Esophagus muscularis mucosa (tissue), 4 donors: ENCODE measurements at regions not wholly inside any gene's neighbourhood (a gene's known extent, or its start where the extent isn't known, plus 50 kb on each side); places are given as distances from the start of the nearest gene placed in this dataset.

Source experiments
- DNase-seq: peaks from one replicate; pipeline ENCODE4 v3.0.0-alpha.2; 2017; ENCODE audit errors: extremely low spot score
- H3K27ac ChIP-seq, 4 donors: fragments of 200-600 bp; sonication (generic); replicated peaks in 1 of 4; 1 replicate in 3 of 4; 2 replicates in 1 of 4; pipeline ENCODE4 v1.5.1; 2016 to 2019; ENCODE audit warnings: mild to moderate bottlenecking in 1 of 4
- H3K27me3 ChIP-seq, 4 donors: fragments of 200-600 bp; sonication (generic); one replicate each; pipeline versions ENCODE4 v1.5.1 to v1.6.0; 2016 to 2019
- H3K36me3 ChIP-seq, 4 donors: fragments of 200-600 bp; sonication (generic); one replicate each; pipeline ENCODE4 v1.5.1; 2016 to 2019
- H3K4me1 ChIP-seq, 4 donors: fragments of 200-600 bp; sonication (generic); one replicate each; pipeline ENCODE4 v1.5.1; 2016 to 2019
- H3K4me3 ChIP-seq, 4 donors: fragments of 200-600 bp; sonication (generic); 1 replicate in 2 of 4; 2 replicates in 2 of 4; pipeline ENCODE4 v1.5.1; 2016 to 2019; ENCODE audit warnings: mild to moderate bottlenecking in 4 of 4, moderate library complexity in 1 of 4
- H3K9me3 ChIP-seq, 4 donors: fragments of 200-600 bp; sonication (generic); 1 replicate in 3 of 4; 2 replicates in 1 of 4; pipeline ENCODE4 v1.5.1; 2016 to 2019
- EP300 ChIP-seq: sonication (generic); formaldehyde crosslinking; IDR thresholded peaks from one replicate; pipeline ENCODE4 v1.6.1; 2017; ENCODE audit warnings: antibody characterized with exemption
- POLR2A ChIP-seq: fragments of 450-650 bp; IDR thresholded peaks from one replicate; pipeline ENCODE4 v1.6.1; 2017; ENCODE audit warnings: antibody characterized with exemption, moderate library complexity, mild to moderate bottlenecking, low read depth
- POLR2AphosphoS5 ChIP-seq, 2 donors: sonication (generic); formaldehyde crosslinking; IDR thresholded peaks; one replicate each; pipeline ENCODE4 v1.6.1; 2017; ENCODE audit warnings: antibody characterized with exemption in 2 of 2
- WGBS: methylation state at CpG from one replicate; pipeline ENCODE4 v1.1.5; 2018; 5-methylcytosine and 5-hydroxymethylcytosine counted together
- intact Hi-C: fragments of 100-400 bp; cut with DNase I; formaldehyde crosslinking; loops from one replicate; pipeline ENCODE4 v1.15.1; 2023
- TF ChIP-seq, protein P1 (sequence below), 3 experiments: fragments of 200-600 bp in 2 of 3; fragments of 450-650 bp in 1 of 3; sonication (generic) in 2 of 3; IDR thresholded peaks; one replicate each; pipeline ENCODE4 v1.5.1; 2017 to 2019; ENCODE audit warnings: antibody characterized with exemption in 3 of 3, mild to moderate bottlenecking in 2 of 3, moderate library complexity in 1 of 3

GRCh38 chr21:28106370-28106890 lies 886.2 kb downstream of the LTN1 start:
- Histone ChIP-seq H3K27me3 (no peaks in the 10 kb centered on the region), H3K4me3 (no peak overlapping the region), H3K27ac (no peak overlapping the region), H3K4me1 (peaks cover 14 to 28% (median 25%) of the 10 kb centered on the region in 4 donors), H3K9me3 (no peaks in the 10 kb centered on the region), H3K36me3 (no peaks in the 10 kb centered on the region)
- intact Hi-C loops, result no loop called here
- TF ChIP-seq EP300, result no peak
- no peak for TF ChIP-seq POLR2A
- TF ChIP-seq POLR2AphosphoS5 (IDR thresholded peaks at IDR 0.05), result no peak
- TF ChIP-seq, protein P1, sequence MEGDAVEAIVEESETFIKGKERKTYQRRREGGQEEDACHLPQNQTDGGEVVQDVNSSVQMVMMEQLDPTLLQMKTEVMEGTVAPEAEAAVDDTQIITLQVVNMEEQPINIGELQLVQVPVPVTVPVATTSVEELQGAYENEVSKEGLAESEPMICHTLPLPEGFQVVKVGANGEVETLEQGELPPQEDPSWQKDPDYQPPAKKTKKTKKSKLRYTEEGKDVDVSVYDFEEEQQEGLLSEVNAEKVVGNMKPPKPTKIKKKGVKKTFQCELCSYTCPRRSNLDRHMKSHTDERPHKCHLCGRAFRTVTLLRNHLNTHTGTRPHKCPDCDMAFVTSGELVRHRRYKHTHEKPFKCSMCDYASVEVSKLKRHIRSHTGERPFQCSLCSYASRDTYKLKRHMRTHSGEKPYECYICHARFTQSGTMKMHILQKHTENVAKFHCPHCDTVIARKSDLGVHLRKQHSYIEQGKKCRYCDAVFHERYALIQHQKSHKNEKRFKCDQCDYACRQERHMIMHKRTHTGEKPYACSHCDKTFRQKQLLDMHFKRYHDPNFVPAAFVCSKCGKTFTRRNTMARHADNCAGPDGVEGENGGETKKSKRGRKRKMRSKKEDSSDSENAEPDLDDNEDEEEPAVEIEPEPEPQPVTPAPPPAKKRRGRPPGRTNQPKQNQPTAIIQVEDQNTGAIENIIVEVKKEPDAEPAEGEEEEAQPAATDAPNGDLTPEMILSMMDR (IDR thresholded peaks at IDR 0.05), result no peak
- WGBS, result 76% methylated on average over 3 of the region's 3 CpGs
- DNase-seq, result no peak

DNA sequence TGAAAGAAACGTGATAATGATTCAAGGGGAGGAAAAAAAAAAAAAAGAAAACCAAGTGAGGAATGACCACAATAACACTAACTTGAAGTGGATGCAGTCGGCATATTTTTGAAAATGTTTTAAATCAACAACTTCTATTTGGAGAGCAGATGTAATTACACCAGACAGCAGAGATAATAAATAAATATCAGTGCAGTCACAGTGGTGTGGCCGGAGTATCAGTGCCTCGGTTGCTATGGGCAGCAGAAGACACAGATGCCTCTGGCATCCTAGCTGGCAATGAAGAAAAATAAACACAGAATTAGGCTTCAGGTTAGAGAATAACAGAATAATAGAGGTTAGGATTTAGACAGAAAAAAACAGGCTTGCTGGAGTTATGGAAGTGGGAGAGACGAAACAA lies 888.3 kb downstream of the LTN1 start:
- no peak overlapping the region for H3K4me3 ChIP-seq
- H3K36me3 ChIP-seq, result no peaks in the 10 kb centered on the region
- no peak for DNase-seq
- intact Hi-C loops, result no loop called here
- H3K27me3 ChIP-seq, result no peaks in the 10 kb centered on the region
- TF ChIP-seq, protein P1 (IDR thresholded peaks at IDR 0.05), result no peak
- no peak for TF ChIP-seq POLR2A
- TF ChIP-seq POLR2AphosphoS5 (IDR thresholded peaks at IDR 0.05), result no peak
- TF ChIP-seq EP300, result no peak
- H3K4me1 ChIP-seq, result peaks cover 11 to 31% (median 21%) of the 10 kb centered on the region in 4 donors
- H3K27ac ChIP-seq, result peak overlapping the region; percentile 12 to 56 (median 53)
- 37% methylated on average over 5 of the region's 5 CpGs for WGBS
- no peaks in the 10 kb centered on the region for H3K9me3 ChIP-seq

GRCh38 chr21:28100366-28100765 lies 892.3 kb downstream of the LTN1 start:
- no peaks in the 10 kb centered on the region for H3K36me3 ChIP-seq
- H3K27ac ChIP-seq, result no peak overlapping the region
- peaks cover 11 to 45% (median 30%) of the 10 kb centered on the region in 4 donors for H3K4me1 ChIP-seq
- H3K27me3 ChIP-seq, result no peaks in the 10 kb centered on the region
- TF ChIP-seq EP300, result no peak
- TF ChIP-seq, protein P1 (IDR thresholded peaks at IDR 0.05), result no peak
- TF ChIP-seq POLR2AphosphoS5 (IDR thresholded peaks at IDR 0.05), result no peak
- TF ChIP-seq POLR2A, result no peak
- no peak for DNase-seq
- no peak overlapping the region for H3K4me3 ChIP-seq
- no peaks in the 10 kb centered on the region for H3K9me3 ChIP-seq
- WGBS, result 77% methylated on average over 5 of the region's 5 CpGs
- intact Hi-C loops, result no loop called here

DNA sequence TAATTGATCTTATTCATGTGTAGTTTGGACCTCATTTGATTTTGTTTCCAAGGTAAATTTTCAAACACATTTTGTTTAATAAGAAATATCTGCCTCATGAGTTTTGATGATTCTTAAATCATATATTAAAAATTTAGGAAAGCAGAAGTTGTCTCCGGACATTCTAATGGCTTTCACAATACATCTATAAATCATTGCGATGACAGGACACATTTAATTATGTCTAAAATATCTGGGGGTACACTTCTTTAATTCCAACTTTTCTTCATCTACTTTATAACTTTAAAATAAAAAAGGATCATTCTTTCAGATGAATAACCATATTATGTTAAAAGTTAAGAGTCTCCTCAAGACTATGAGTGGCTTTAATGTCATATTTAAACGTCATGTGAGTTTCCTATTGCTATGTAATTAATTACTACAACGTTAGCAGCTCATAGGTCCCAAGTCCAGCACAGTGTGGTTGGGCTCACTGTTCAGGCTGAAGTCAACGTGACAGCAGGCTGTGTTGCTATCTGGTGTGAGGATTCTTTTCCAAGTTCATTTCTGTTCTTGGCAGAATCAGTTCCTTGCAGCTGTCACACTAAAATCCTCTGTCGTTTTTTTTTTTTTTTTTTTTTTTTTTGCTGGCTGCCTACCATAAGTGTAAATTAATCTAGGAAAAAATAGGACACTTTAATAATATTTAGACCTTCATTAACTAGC lies 893.5 kb downstream of the LTN1 start:
- DNase-seq, result no peak
- H3K36me3 ChIP-seq, result no peaks in the 10 kb centered on the region
- H3K9me3 ChIP-seq, result no peaks in the 10 kb centered on the region
- H3K27me3 ChIP-seq, result no peaks in the 10 kb centered on the region
- intact Hi-C loops, result no loop called here
- WGBS, result 19% methylated on average over 6 of the region's 6 CpGs
- TF ChIP-seq, protein P1 (IDR thresholded peaks at IDR 0.05), result no peak
- TF ChIP-seq EP300, result no peak
- no peak for TF ChIP-seq POLR2A
- TF ChIP-seq POLR2AphosphoS5 (IDR thresholded peaks at IDR 0.05), result peak in 1 of 2 donors; percentile 13
- H3K4me3 ChIP-seq, result no peak overlapping the region
- H3K4me1 ChIP-seq, result peaks cover 5 to 36% (median 21%) of the 10 kb centered on the region in 4 donors
- peak overlapping the region in 3 of 4 donors; percentile 23 to 47 (median 42) for H3K27ac ChIP-seq
